Liver (tissue), 3 donors: ENCODE measurements at regions not wholly inside any gene's neighbourhood (a gene's known extent, or its start where the extent isn't known, plus 50 kb on each side); places are given as distances from the start of the nearest gene placed in this dataset.

ENCODE experiments used
- CTCF ChIP-seq: fragments of 150-350 bp; IDR thresholded peaks from 2 replicates; pipeline ENCODE4 v1.5.1; 2017; ENCODE audit warnings: improper control_type of control experiment, low read depth, low read length; ENCODE audit not compliant: missing input control
- GABPA ChIP-seq, 2 donors: IDR thresholded peaks in 1 of 2; conservative IDR thresholded peaks in 1 of 2; 2 replicates each; pipeline ENCODE4 v1.6.1; 2016; ENCODE audit warnings: antibody characterized with exemption in 2 of 2, mild to moderate bottlenecking in 1 of 2, moderate library complexity in 1 of 2
- donor health status: healthy.
- donor health status: healthy.

GRCh38 chr6:142534484-142534883, 232.7 kb downstream of the ADGRG6 start:
- TF ChIP-seq CTCF (no peak), GABPA (IDR thresholded peaks at IDR 0.05 in 1 of 2, conservative IDR thresholded peaks at IDR 0.05 in 1 of 2) (no peak)
